Peyer's patch (tissue), 4 donors: ENCODE measurements at regions not wholly inside any gene's neighbourhood (a gene's known extent, or its start where the extent isn't known, plus 50 kb on each side); places are given as distances from the start of the nearest gene placed in this dataset.
"Not testable (repeated sequence)": the region's sequence is repeated elsewhere in the genome, so short reads cannot be mapped to it uniquely, and the experiment has no call there.

Experiments
- DNase-seq, 3 donors: peaks; one replicate each; pipeline ENCODE4 v3.0.0-alpha.2; 2017 to 2019
- H3K27ac ChIP-seq, 4 donors: fragments of 200-600 bp; sonication (generic); one replicate each; pipeline ENCODE4 v1.5.1; 2016 to 2019
- H3K27me3 ChIP-seq, 2 donors: fragments of 200-600 bp; sonication (generic); one replicate each; pipeline ENCODE4 v1.5.1; 2019
- H3K36me3 ChIP-seq, 3 donors: fragments of 200-600 bp; sonication (generic); one replicate each; pipeline ENCODE4 v1.5.1; 2016 to 2019
- H3K4me1 ChIP-seq, 4 donors: fragments of 200-600 bp; sonication (generic); one replicate each; pipeline ENCODE4 v1.5.1; 2016 to 2019
- H3K4me3 ChIP-seq, 4 donors: fragments of 200-600 bp; sonication (generic); 1 replicate in 3 of 4; 2 replicates in 1 of 4; pipeline ENCODE4 v1.5.1; 2016 to 2019; ENCODE audit warnings: mild to moderate bottlenecking in 1 of 4
- H3K9me3 ChIP-seq, 4 donors: fragments of 200-600 bp; sonication (generic); one replicate each; pipeline ENCODE4 v1.5.1; 2016 to 2019; ENCODE audit warnings: mild to moderate bottlenecking in 1 of 4
- CTCF ChIP-seq, 6 experiments: fragments of 450-650 bp in 4 of 6; fragments of 200-600 bp in 2 of 6; sonication (generic) in 1 of 6; IDR thresholded peaks; one replicate each; pipeline ENCODE4 v1.5.1; 2017 to 2019; ENCODE audit warnings: antibody characterized with exemption in 6 of 6, mild to moderate bottlenecking in 3 of 6, moderate library complexity in 1 of 6
- POLR2A ChIP-seq, 2 donors: fragments of 450-650 bp; IDR thresholded peaks; one replicate each; pipeline ENCODE4 v1.5.1; 2017; ENCODE audit warnings: antibody characterized with exemption in 2 of 2, mild to moderate bottlenecking in 2 of 2, moderate library complexity in 2 of 2

GRCh38 chr7:13126347-13126746 is 438.9 kb downstream of the ARL4A start:
- Histone ChIP-seq H3K9me3 (no peaks in the 10 kb centered on the region), H3K27ac (no peak overlapping the region), H3K4me1 (no peaks in the 10 kb centered on the region), H3K27me3 (no peaks in the 10 kb centered on the region), H3K36me3 (no peaks in the 10 kb centered on the region), H3K4me3 (no peak overlapping the region)
- no peak for DNase-seq
- TF ChIP-seq POLR2A (IDR thresholded peaks at IDR 0.05), result no peak
- TF ChIP-seq CTCF (IDR thresholded peaks at IDR 0.05), result no peak

- Histone ChIP-seq H3K27me3 (no peaks in the 10 kb centered on the region), H3K36me3 (no peaks in the 10 kb centered on the region), H3K9me3 (no peaks in the 10 kb centered on the region), H3K4me1 (no peaks in the 10 kb centered on the region), H3K27ac (no peak overlapping the region), H3K4me3 (no peak overlapping the region)
- TF ChIP-seq CTCF (IDR thresholded peaks at IDR 0.05), result no peak
- TF ChIP-seq POLR2A (IDR thresholded peaks at IDR 0.05), result no peak
- no peak for DNase-seq
Measured at GRCh38 chr7:13130321-13130720, 442.9 kb downstream of the ARL4A start.

GRCh38 chr7:13130906-13131305 is 443.5 kb downstream of the ARL4A start:
- not testable (repeated sequence) for H3K36me3 ChIP-seq, H3K27me3 ChIP-seq, H3K27ac ChIP-seq, H3K9me3 ChIP-seq, H3K4me1 ChIP-seq, H3K4me3 ChIP-seq, DNase-seq

GRCh38 chr7:13132314-13132713 is 444.9 kb downstream of the ARL4A start:
- no peak for TF ChIP-seq POLR2A (IDR thresholded peaks at IDR 0.05)
- H3K4me3 ChIP-seq, result no peak overlapping the region
- DNase-seq, result no peak
- H3K9me3 ChIP-seq, result no peaks in the 10 kb centered on the region
- H3K4me1 ChIP-seq, result no peaks in the 10 kb centered on the region
- H3K36me3 ChIP-seq, result no peaks in the 10 kb centered on the region
- H3K27ac ChIP-seq, result no peak overlapping the region
- no peaks in the 10 kb centered on the region for H3K27me3 ChIP-seq

- H3K27ac ChIP-seq, H3K9me3 ChIP-seq, H3K4me1 ChIP-seq, H3K4me3 ChIP-seq, H3K27me3 ChIP-seq, H3K36me3 ChIP-seq, DNase-seq: not testable (repeated sequence)
Measured at GRCh38 chr7:13136345-13136744, 448.9 kb downstream of the ARL4A start.

- TF ChIP-seq CTCF (IDR thresholded peaks at IDR 0.05) (no peak), POLR2A (IDR thresholded peaks at IDR 0.05) (no peak)
- no peak overlapping the region for H3K27ac ChIP-seq
- DNase-seq, result no peak
Measured at GRCh38 chr7:13139436-13139835, 452.0 kb downstream of the ARL4A start.

GRCh38 chr7:13144673-13145072 is 457.2 kb downstream of the ARL4A start:
- no peak for DNase-seq
- Histone ChIP-seq H3K36me3 (no peaks in the 10 kb centered on the region), H3K4me1 (no peaks in the 10 kb centered on the region), H3K4me3 (no peak overlapping the region), H3K9me3 (no peaks in the 10 kb centered on the region), H3K27ac (no peak overlapping the region), H3K27me3 (no peaks in the 10 kb centered on the region)
- no peak for TF ChIP-seq CTCF (IDR thresholded peaks at IDR 0.05)
- TF ChIP-seq POLR2A (IDR thresholded peaks at IDR 0.05), result no peak

More at GRCh38 chr7:13139436-13139835, 452.0 kb downstream of the ARL4A start:
- Histone ChIP-seq H3K4me3 (no peak overlapping the region), H3K9me3 (no peaks in the 10 kb centered on the region), H3K27me3 (no peaks in the 10 kb centered on the region), H3K36me3 (no peaks in the 10 kb centered on the region), H3K4me1 (no peaks in the 10 kb centered on the region)
